ENCODE measurements at regions not wholly inside any gene's neighbourhood (a gene's known extent, or its start where the extent isn't known, plus 50 kb on each side); places are given as distances from the start of the nearest gene placed in this dataset.

DNA sequence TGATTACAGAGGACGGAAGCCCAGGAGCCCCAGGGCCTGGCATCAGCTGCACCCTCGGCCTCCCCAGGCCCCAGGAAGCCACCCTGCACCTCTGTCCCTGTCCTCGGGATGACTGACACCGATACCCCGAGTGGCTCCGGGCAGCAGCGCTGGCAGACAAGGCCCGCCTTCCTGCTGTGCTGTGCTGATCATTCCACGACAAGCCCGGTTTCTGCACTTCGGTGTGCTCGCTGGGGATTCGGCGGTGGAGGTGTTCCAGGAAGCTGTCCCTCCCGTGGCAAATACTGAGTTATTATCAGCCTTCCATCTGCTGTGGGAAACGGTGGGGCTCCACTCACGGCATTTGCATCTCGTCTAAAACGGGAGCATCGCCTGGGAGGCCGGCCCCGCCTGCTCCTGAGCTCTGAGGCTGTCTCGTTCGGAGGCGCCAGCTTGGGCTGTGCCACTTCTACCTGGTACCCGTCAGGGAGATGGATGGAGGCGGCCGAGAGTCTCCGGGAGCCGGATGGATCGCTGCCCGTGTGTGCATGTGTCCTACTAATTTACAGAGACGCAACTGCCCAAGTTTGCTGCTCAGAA is 506.1 kb downstream of the BRD1 start (continued):
- TF ChIP-seq, protein P1, sequence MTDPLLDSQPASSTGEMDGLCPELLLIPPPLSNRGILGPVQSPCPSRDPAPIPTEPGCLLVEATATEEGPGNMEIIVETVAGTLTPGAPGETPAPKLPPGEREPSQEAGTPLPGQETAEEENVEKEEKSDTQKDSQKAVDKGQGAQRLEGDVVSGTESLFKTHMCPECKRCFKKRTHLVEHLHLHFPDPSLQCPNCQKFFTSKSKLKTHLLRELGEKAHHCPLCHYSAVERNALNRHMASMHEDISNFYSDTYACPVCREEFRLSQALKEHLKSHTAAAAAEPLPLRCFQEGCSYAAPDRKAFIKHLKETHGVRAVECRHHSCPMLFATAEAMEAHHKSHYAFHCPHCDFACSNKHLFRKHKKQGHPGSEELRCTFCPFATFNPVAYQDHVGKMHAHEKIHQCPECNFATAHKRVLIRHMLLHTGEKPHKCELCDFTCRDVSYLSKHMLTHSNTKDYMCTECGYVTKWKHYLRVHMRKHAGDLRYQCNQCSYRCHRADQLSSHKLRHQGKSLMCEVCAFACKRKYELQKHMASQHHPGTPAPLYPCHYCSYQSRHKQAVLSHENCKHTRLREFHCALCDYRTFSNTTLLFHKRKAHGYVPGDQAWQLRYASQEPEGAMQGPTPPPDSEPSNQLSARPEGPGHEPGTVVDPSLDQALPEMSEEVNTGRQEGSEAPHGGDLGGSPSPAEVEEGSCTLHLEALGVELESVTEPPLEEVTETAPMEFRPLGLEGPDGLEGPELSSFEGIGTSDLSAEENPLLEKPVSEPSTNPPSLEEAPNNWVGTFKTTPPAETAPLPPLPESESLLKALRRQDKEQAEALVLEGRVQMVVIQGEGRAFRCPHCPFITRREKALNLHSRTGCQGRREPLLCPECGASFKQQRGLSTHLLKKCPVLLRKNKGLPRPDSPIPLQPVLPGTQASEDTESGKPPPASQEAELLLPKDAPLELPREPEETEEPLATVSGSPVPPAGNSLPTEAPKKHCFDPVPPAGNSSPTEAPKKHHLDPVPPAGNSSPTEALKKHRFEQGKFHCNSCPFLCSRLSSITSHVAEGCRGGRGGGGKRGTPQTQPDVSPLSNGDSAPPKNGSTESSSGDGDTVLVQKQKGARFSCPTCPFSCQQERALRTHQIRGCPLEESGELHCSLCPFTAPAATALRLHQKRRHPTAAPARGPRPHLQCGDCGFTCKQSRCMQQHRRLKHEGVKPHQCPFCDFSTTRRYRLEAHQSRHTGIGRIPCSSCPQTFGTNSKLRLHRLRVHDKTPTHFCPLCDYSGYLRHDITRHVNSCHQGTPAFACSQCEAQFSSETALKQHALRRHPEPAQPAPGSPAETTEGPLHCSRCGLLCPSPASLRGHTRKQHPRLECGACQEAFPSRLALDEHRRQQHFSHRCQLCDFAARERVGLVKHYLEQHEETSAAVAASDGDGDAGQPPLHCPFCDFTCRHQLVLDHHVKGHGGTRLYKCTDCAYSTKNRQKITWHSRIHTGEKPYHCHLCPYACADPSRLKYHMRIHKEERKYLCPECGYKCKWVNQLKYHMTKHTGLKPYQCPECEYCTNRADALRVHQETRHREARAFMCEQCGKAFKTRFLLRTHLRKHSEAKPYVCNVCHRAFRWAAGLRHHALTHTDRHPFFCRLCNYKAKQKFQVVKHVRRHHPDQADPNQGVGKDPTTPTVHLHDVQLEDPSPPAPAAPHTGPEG (CRISPR knock-in tag; IDR thresholded peaks at IDR 0.05): no peak
- no peak for TF ChIP-seq ZKSCAN1 (IDR thresholded peaks at IDR 0.05; ENCODE audit: low read length)
- TF ChIP-seq TBL1XR1 (IDR thresholded peaks at IDR 0.05; ENCODE audit: borderline replicate concordance, low read length, partially characterized antibody): no peak
- TF ChIP-seq ZNF549 (CRISPR knock-in tag; IDR thresholded peaks at IDR 0.05): no peak

DNA sequence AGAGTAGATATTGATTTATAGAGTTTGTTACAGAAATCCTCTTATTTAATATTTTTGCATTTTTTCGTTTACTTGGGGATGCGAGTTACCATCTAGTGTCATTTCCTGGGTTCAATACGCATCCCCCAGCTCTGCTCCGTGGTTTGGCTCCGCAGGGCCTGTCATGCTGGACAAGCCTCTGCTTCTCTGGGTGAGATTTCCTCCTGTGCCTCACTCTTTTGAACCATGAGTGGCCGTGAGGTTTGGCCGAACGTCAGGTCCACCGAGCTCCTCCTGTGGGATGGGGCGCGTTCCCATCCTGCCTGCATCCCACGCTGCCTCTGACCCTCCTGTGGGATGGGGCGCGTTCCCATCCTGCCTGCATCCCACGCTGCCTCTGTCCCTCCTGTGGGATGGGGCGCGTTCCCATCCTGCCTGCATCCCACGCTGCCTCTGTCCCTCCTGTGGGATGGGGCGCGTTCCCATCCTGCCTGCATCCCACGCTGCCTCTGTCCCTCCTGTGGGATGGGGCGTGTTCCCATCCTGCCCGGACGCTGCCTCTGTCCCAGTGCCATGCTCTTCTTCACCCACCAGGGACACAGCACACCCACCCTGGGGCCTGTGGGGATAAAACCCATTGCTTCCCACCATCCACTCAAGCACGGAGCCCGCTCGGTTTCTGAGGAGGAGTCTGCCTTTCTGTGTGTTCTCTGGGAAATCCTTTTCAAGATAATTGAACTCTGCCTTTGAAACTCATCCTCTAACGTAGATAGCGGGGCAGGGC is 506.8 kb downstream of the BRD1 start:
- Histone ChIP-seq H3K9me3 (ENCODE audit: low read length) (no peaks in the 10 kb centered on the region), H3K79me2 (ENCODE audit: insufficient read depth, low read length) (no peaks in the 10 kb centered on the region), H3K4me1 (ENCODE audit: insufficient read depth, low read length) (no peaks in the 10 kb centered on the region), H2AFZ (ENCODE audit: low read length) (no peak overlapping the region), H3K4me2 (ENCODE audit: low read depth, low read length) (no peak overlapping the region), H4K20me1 (ENCODE audit: insufficient read depth, low read length) (no peaks in the 10 kb centered on the region), H3K4me3 (replicated peaks in 1 of 3; ENCODE audit: insufficient read depth in 1 of 3, low read depth in 2 of 3, low read length in 3 of 3) (no peak overlapping the region), H3K27me3 (ENCODE audit: control insufficient read depth in 1 of 2, insufficient read depth in 2 of 2, low read length in 2 of 2) (peaks cover 7 to 25% of the 10 kb centered on the region in 2 experiments; a peak in 3 of 5 replicates), H3K9ac (ENCODE audit: insufficient read depth, low read depth, low read length) (no peak overlapping the region), H3K36me3 (replicated peaks in 1 of 2; ENCODE audit: control insufficient read depth in 1 of 2, insufficient read depth in 2 of 2, low read length in 2 of 2) (no peaks in the 10 kb centered on the region), H3K27ac (ENCODE audit: extremely low read length, insufficient read depth, low read length) (no peak overlapping the region)
- POLR2A ChIA-PET: no interaction called here
- DNase-seq (ENCODE audit: low spot score) (no peak), ATAC-seq (no peak), FAIRE-seq (no peak)
- in situ Hi-C loops (cut with HindIII; ENCODE audit: extremely low pct_ligation_motif_present, low pct_unique_long_range_greater_than_20kb) (loop anchor here (25.0 kb wide), 1 partner anchor 759 kb away; no protein-coding TSS in a partner anchor), intact Hi-C loops (cut with micrococcal nuclease; ENCODE audit: unreplicated experiment) (no loop called here)
- CTCF ChIA-PET (ENCODE audit: low intra/inter-chr PET ratio, low total read pairs): no interaction called here
- WGBS (ENCODE audit: low lambda C conversion rate): 19% methylated on average over 15 of the region's 29 CpGs
- BruUV-seq (replicated peaks): no TSS peak
- TF ChIP-seq DMAP1 (CRISPR knock-in tag; IDR thresholded peaks at IDR 0.05): no peak
- TF ChIP-seq FLYWCH1 (CRISPR knock-in tag; IDR thresholded peaks at IDR 0.05): no peak
- TF ChIP-seq, protein P2, sequence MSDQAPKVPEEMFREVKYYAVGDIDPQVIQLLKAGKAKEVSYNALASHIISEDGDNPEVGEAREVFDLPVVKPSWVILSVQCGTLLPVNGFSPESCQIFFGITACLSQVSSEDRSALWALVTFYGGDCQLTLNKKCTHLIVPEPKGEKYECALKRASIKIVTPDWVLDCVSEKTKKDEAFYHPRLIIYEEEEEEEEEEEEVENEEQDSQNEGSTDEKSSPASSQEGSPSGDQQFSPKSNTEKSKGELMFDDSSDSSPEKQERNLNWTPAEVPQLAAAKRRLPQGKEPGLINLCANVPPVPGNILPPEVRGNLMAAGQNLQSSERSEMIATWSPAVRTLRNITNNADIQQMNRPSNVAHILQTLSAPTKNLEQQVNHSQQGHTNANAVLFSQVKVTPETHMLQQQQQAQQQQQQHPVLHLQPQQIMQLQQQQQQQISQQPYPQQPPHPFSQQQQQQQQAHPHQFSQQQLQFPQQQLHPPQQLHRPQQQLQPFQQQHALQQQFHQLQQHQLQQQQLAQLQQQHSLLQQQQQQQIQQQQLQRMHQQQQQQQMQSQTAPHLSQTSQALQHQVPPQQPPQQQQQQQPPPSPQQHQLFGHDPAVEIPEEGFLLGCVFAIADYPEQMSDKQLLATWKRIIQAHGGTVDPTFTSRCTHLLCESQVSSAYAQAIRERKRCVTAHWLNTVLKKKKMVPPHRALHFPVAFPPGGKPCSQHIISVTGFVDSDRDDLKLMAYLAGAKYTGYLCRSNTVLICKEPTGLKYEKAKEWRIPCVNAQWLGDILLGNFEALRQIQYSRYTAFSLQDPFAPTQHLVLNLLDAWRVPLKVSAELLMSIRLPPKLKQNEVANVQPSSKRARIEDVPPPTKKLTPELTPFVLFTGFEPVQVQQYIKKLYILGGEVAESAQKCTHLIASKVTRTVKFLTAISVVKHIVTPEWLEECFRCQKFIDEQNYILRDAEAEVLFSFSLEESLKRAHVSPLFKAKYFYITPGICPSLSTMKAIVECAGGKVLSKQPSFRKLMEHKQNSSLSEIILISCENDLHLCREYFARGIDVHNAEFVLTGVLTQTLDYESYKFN (CRISPR knock-in tag; conservative IDR thresholded peaks at IDR 0.05): no peak
- TF ChIP-seq, protein P3, sequence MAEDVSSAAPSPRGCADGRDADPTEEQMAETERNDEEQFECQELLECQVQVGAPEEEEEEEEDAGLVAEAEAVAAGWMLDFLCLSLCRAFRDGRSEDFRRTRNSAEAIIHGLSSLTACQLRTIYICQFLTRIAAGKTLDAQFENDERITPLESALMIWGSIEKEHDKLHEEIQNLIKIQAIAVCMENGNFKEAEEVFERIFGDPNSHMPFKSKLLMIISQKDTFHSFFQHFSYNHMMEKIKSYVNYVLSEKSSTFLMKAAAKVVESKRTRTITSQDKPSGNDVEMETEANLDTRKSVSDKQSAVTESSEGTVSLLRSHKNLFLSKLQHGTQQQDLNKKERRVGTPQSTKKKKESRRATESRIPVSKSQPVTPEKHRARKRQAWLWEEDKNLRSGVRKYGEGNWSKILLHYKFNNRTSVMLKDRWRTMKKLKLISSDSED (CRISPR knock-in tag; IDR thresholded peaks at IDR 0.05): no peak

Data from HepG2 (cell line).